NCI-H1105 treated with DMSO at 0.1 percent for 48 hours (cell line): ENCODE measurements at regions not wholly inside any gene's neighbourhood (a gene's known extent, or its start where the extent isn't known, plus 50 kb on each side); places are given as distances from the start of the nearest gene placed in this dataset.
A peak's percentile ranks its signal among the peaks of the same experiment; 100 is the strongest.
"Not testable (repeated sequence)": the region's sequence is repeated elsewhere in the genome, so short reads cannot be mapped to it uniquely, and the experiment has no call there.

Experiments used
- DNase-seq: peaks from one replicate; lab custom pipeline; 2025; lab: John Stamatoyannopoulos, UW

- DNase-seq = no peak
Measured at GRCh38 chr14:46433381-46433780, 218.2 kb downstream of the RPL10L start.

- no peak for DNase-seq
Measured at GRCh38 chr14:46432516-46432915, 219.1 kb downstream of the RPL10L start.

- no peak for DNase-seq
Measured at GRCh38 chr14:46417066-46417465, 234.5 kb downstream of the RPL10L start.

DNA sequence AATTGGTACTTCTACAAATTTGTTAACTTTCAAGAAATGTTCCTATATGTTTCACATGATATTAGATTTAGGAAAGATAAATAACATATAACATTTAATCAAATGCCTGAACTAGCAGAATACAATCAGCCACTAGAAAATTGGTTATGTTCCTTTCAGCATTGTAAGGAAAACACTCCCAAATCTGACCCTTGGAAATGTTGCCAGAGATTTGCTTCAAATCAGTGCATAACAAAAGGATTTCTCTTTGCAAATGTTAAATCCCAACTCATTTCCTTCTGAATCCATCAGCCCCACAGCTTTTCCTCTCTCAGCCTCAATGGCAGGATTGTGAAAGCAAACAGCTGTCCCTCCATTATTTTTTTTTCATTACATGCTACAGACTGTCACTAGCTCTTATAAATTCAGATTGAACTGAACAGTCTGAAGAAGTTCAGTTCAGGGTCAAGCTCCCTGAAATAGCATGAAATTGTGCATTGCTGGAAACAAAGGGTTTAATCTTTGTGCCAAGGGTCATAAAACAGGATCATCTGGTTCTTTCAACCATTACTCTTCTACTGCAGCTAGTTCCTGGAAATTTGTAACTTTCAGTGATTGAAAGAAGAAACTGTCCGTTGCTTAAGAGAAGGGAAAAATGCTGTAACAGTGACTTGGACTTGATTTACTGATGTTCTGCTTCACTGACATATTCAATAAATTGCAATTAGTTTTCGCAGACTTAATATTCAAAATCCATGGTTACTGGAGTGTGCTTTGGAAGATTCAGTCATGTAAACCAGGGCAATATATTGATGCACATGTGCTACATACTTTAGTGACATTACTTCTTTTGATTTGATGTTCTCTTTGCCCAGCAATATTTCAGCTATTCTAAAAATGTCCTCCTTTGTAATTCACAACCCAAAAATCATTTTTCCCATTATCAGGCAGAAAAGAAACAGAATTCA, 246.4 kb downstream of the RPL10L start:
- DNase-seq = peak; percentile 55

DNA sequence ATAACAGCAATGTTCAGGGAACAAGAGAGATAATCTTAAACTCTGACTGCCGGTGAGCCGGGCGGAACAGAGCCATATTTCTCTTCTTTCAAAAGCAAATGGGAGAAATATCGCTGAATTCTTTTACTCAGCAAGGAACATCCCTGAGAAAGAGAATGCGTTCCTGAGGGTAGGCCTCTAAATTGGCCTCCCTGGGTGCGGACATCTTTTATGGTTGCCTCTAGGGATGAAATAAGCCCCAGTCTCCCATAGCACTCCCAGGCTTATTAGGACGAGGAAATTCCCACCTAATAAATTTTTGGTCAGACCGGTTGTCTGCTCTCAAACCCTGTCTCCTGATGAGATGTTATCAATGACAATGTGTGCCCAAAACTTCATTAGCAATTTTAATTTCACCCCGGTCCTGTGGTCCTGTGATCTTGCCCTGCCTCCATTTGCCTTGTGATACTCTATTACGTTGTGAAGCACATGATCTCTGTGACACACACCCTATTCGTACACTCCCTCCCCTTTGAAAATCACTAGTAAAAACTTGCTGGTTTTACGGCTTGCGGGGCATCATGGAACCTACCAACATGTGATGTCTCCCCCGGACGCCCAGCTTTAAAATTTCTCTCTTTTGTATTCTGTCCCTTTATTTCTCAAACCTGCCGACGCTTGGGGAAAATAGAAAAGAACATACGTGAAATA, 249.4 kb downstream of the RPL10L start:
- not testable (repeated sequence) for DNase-seq

- DNase-seq = no peak
Measured at GRCh38 chr14:46401066-46401465, 250.5 kb downstream of the RPL10L start.

- peak; percentile 96 for DNase-seq
Measured at GRCh38 chr14:46399049-46399448, 252.5 kb downstream of the RPL10L start.

- no peak for DNase-seq
Measured at GRCh38 chr14:46384611-46385010, 267.0 kb downstream of the RPL10L start.

DNA sequence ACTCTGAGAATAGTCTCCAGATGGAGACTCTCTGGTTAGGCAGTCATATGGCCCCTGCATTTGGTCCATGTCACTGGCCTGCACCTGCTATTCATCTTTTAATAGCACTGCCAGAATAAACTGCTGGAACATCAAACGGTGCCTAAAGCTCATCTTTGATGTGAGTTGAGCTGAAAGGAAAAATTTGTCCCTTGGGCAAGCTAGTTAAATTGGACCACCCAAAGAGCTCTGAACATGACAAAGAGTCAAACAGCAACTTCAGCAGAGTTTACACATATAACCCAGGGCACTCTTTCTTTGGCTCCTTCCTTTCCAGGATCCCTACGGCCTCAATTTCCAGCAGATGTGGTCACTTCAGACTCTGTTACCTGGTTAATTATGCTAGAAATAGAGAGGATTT, 269.9 kb downstream of the RPL10L start:
- no peak for DNase-seq

- DNase-seq = no peak
Measured at GRCh38 chr14:46378248-46378647, 273.3 kb downstream of the RPL10L start.

GRCh38 chr14:46377305-46377704, 274.3 kb downstream of the RPL10L start:
- no peak for DNase-seq

- no peak for DNase-seq
Measured at GRCh38 chr14:46369391-46369790, 282.2 kb downstream of the RPL10L start.

- no peak for DNase-seq
Measured at GRCh38 chr14:46368275-46368674, 283.3 kb downstream of the RPL10L start.

- no peak for DNase-seq
Measured at GRCh38 chr14:46352844-46353243, 298.7 kb downstream of the RPL10L start.

GRCh38 chr14:46344327-46344937, 307.1 kb downstream of the RPL10L start:
- DNase-seq = peak; percentile 54

GRCh38 chr14:46325777-46326176, 325.8 kb downstream of the RPL10L start:
- DNase-seq = no peak

DNA sequence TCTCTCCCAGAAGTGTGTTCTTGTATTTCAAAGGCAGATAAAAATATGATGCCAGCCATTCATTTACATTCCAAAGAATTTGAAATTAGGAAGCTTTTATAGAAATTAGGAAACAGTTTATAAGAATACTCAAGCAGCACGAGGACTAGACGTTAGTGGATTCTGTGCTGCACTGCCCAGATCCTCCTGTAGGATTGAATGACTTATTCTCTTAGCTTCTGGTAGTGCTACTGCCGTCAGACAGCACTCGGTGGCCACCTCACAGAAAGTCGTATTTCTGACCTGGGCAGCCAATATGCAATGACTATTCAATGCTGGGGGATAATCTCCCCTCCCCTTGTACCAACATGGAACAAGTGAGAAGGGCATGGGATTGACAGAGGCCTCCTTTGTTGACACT, 326.4 kb downstream of the RPL10L start:
- no peak for DNase-seq

DNA sequence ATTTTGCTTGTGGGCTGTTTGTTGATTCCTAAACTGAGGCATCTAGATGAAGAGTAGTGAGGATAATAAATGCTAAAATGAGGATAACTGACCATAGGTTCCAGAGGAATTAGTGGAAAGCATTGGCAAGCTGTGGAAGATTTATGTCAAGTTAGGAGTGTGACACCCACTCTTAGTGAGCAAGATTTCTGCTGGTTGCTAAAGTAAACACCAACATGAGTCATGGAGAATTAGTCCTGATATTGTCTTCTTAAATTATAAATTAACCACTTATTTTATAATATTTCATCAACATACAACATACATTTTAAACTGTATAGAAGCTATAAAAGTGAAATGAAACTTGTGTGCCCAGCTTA, 328.2 kb downstream of the RPL10L start:
- no peak for DNase-seq

DNA sequence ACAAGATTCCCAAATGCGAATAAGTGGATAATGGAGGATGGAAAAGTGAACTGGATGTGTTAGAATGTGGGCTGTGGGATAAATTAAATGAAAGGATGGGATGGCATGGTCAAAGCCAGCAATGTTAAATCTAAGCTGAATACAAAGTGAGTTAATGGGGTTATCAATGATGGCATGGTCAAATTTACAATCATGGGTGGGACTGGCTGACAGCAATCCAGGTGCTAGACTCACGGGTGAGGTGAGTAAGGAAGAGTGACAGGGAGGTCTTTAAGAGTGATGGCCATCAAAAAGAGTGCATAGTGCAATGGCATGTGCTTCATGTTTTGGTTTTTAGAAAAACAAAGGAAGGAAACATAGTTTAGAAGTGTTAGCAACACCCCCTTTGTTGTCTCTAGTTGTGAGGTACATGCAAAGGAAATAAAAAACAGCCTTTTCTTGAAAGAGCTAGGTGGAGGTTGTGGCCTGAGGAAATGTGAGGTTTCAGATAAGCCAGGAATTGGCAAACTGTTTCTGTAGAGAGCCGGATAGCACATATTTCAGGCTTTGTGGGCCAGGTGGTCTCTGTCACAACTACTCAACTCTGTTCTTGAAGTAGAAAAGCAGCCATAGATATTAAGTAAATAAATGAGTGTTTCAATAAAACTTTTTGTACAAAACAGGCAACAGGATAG, 328.7 kb downstream of the RPL10L start:
- no peak for DNase-seq

- DNase-seq = no peak
Measured at GRCh38 chr14:46322076-46322475, 329.5 kb downstream of the RPL10L start.

DNA sequence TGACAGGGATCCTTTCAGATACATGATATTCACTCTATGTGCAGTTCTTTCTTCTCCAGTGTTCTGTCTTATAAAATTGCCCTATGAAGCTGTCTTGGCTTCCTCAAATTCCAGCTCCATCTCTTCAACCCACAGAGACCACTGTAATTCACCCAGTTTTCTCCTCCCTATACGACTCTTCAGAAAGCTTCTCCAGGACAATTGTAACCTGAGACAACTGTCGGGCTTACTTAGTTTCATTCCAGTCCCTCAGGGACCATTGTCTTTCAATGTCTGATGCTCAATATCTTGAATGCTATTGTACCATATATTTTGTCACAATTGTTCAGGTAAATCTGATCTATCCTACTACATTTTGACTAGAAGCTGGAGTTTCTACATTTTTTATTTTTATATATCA, 345.3 kb downstream of the RPL10L start:
- DNase-seq = no peak

GRCh38 chr14:46300765-46301164, 350.8 kb downstream of the RPL10L start:
- DNase-seq = no peak
